Stomach (tissue), 4 donors: ENCODE measurements at regions not wholly inside any gene's neighbourhood (a gene's known extent, or its start where the extent isn't known, plus 50 kb on each side); places are given as distances from the start of the nearest gene placed in this dataset.

Source experiments
- POLR2A ChIP-seq, 4 donors: fragments of 450-650 bp; IDR thresholded peaks; one replicate each; pipeline ENCODE4 v1.6.1; 2016; ENCODE audit warnings: antibody characterized with exemption in 4 of 4, control low read depth in 2 of 4, mild to moderate bottlenecking in 1 of 4, moderate library complexity in 1 of 4
- TF ChIP-seq, protein P1 (sequence below), 7 experiments: fragments of 450-650 bp in 4 of 7; fragments of 200-600 bp in 3 of 7; sonication (generic) in 3 of 7; IDR thresholded peaks; one replicate each; pipeline ENCODE4 v1.5.1; 2016 to 2019; ENCODE audit warnings: antibody characterized with exemption in 7 of 7, control low read depth in 2 of 7, mild to moderate bottlenecking in 1 of 7

DNA sequence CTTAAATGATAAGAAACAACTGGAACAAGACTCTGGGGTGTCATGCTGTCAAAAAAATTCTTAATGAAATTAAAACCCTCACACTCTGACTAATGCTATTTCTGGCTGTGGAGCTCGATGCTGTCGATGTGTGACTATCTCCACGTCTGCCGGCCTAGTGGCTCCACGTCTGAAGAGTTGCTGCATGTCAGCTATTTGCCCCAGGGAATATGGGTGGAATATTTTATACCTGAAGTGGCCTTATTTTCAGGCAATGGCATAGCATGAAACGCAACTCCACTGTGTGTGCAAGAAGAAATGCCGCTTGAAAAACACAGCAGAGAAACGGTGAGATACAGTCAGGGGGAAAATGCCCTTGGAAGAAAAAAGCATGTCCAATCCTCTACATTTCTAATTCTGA lies 50.9 kb upstream of the MGMT start:
- TF ChIP-seq, protein P1, sequence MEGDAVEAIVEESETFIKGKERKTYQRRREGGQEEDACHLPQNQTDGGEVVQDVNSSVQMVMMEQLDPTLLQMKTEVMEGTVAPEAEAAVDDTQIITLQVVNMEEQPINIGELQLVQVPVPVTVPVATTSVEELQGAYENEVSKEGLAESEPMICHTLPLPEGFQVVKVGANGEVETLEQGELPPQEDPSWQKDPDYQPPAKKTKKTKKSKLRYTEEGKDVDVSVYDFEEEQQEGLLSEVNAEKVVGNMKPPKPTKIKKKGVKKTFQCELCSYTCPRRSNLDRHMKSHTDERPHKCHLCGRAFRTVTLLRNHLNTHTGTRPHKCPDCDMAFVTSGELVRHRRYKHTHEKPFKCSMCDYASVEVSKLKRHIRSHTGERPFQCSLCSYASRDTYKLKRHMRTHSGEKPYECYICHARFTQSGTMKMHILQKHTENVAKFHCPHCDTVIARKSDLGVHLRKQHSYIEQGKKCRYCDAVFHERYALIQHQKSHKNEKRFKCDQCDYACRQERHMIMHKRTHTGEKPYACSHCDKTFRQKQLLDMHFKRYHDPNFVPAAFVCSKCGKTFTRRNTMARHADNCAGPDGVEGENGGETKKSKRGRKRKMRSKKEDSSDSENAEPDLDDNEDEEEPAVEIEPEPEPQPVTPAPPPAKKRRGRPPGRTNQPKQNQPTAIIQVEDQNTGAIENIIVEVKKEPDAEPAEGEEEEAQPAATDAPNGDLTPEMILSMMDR (IDR thresholded peaks at IDR 0.05): no peak
- no peak for TF ChIP-seq POLR2A (IDR thresholded peaks at IDR 0.05)
